Astrocyte of the cerebellum (primary cell): ENCODE measurements at regions not wholly inside any gene's neighbourhood (a gene's known extent, or its start where the extent isn't known, plus 50 kb on each side); places are given as distances from the start of the nearest gene placed in this dataset.

Experiments used
- DNase-seq: peaks from one replicate; pipeline ENCODE4 v3.0.0-alpha.2; 2011; ENCODE audit warnings: low read depth
- H3K4me3 ChIP-seq: 2 replicates; pipeline ENCODE4 v1.5.1; 2011; ENCODE audit warnings: mild to moderate bottlenecking, low read depth, low read length, moderate library complexity
- in situ Hi-C: cut with HindIII; loops from 2 replicates; pipeline ENCODE4 v1.10.0; 2017; ENCODE audit warnings: low sequenced_read_pairs
- TF ChIP-seq, protein P1 (sequence below): IDR thresholded peaks from 2 replicates; pipeline ENCODE4 v1.5.1; 2012; ENCODE audit warnings: low read length, low read depth, moderate library complexity, mild to moderate bottlenecking; ENCODE audit errors: missing control alignments

DNA sequence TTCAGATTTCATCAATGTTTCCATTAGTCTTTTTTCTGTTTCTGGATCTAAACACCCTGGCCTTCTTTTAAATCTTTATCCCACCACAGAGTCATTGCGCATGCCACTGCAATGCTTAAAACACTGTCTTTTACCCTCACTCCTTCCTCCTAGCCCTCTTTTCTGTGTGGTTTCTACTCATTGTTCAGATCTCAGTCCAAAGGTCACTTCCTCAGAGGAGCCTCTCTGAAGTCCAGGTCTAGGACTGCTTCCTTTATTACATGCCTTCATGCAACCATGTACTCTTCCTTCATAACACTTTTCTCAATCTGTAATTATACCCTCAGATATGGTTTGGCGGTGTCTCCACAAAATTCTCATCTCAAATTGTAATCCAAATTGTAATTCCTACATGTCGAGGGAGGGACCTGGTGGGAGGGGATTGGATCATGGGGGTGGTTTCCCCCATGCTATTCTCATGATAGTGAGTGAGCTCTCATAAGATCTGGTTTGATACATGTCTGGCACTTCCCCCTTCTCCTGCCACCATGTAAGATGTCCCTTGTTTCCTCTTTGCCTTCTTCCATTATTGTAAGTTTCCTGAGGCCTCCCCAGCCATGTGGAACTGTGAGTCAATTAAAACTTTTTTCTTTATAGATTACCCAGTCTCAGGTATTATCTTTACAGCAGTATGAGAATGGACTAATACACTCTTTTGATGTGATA is 808.9 kb downstream of the DIAPH3 start:
- H3K4me3 ChIP-seq = no peak overlapping the region
- in situ Hi-C loops = no loop called here
- TF ChIP-seq, protein P1, sequence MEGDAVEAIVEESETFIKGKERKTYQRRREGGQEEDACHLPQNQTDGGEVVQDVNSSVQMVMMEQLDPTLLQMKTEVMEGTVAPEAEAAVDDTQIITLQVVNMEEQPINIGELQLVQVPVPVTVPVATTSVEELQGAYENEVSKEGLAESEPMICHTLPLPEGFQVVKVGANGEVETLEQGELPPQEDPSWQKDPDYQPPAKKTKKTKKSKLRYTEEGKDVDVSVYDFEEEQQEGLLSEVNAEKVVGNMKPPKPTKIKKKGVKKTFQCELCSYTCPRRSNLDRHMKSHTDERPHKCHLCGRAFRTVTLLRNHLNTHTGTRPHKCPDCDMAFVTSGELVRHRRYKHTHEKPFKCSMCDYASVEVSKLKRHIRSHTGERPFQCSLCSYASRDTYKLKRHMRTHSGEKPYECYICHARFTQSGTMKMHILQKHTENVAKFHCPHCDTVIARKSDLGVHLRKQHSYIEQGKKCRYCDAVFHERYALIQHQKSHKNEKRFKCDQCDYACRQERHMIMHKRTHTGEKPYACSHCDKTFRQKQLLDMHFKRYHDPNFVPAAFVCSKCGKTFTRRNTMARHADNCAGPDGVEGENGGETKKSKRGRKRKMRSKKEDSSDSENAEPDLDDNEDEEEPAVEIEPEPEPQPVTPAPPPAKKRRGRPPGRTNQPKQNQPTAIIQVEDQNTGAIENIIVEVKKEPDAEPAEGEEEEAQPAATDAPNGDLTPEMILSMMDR = no peak
- DNase-seq = no peak

DNA sequence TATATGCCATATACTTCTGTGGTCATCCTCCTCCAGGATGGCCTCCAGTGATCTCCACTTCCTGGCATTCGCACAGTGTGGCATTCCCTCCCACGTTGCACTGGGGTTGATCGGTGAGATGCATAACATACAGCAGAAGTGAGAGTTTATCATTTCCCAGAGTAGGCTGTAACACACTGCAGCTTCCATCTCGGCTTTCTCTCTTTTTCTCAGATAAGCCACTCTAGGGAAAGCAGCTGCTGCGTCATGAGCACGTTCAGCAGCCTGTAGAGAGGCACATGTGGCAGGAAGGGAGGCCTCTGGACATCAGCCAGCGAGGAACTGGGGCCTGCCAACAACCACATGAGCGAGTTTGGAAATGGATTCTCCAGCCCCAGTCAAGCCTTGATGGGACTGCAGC is 807.1 kb downstream of the DIAPH3 start:
- peak; percentile 2 for DNase-seq
- in situ Hi-C loops = no loop called here
- TF ChIP-seq, protein P1 = no peak
- H3K4me3 ChIP-seq = no peak overlapping the region

DNA sequence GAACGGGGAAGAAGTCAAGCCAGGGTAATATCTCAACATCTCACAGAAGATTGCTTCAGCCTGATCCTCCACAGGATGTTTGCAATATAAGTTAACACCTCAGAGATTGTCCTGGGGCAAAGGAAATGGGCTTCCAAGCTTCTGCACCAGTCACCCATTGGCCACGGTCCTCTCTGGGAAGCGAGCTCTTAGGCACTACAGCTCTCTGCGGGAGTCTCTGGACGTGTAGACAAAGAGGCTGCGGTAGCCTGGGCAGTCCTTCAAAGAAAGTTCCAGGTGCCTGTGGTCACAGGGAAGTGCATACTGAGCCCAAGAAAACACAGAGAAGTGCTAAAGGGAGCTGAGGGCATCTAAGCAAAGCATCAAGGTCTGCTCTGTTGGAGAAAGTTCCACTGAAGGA is 805.7 kb downstream of the DIAPH3 start:
- in situ Hi-C loops = no loop called here
- TF ChIP-seq, protein P1 = no peak
- peak; percentile 53 for DNase-seq
- no peak overlapping the region for H3K4me3 ChIP-seq

DNA sequence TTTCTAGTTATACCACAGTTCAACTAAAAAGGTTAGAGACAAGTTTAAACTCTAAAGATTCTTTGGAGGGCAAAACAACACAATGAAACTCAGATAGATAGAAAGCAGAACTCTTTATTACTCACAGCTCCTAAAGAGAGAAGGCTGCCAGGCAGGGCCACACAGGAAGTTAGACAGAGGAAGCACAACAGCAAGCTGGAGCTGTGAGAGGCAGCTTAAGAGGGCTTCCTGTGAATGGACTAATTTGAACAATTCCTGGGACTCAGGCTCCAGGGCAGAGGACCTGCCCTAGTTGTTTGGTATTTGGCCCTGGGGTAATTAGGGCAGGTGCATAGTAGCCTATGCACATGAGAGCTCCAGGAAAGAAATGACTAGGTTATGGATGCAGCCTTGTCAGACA is 803.6 kb downstream of the DIAPH3 start:
- DNase-seq = no peak
- TF ChIP-seq, protein P1 = no peak
- in situ Hi-C loops = no loop called here
- no peak overlapping the region for H3K4me3 ChIP-seq

DNA sequence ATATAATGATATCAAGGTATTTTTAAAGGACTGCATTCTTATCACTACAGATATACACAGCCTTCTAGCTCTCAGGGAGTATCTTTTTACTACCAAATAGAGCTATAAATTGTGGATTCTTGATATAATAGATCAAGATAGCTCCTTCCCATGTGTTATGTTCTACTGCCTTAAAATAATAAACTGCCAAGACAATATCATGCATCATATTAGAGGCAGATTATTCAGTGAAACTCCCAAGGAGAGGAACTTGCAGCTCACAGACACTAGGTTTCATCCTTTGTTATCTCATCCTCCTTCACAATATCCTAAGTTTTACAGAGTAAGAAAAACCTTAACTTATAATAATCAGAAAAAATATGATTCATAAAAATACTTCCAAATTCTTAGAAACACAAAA is 802.8 kb downstream of the DIAPH3 start:
- no peak for DNase-seq
- no peak overlapping the region for H3K4me3 ChIP-seq
- TF ChIP-seq, protein P1 = no peak
- in situ Hi-C loops = no loop called here

DNA sequence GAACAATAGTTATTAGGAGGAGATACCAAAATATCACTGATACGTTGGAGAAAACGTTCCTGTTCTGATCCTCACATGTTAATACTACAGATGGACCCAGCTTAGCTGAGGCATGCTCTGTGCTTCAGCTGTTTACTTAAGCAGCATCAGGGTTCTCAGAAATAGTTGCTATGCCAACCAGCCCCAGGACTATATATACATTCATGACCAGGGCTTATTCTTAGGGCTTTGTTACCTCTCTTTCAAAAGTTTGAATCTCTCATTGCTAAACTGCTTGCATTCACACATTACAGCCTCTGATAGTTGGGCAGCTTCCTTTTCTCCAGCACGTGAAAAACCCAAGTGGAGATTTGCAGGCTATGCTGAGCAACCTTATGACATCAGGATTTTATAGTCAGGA is 800.4 kb downstream of the DIAPH3 start:
- DNase-seq = no peak
- TF ChIP-seq, protein P1 = no peak
- in situ Hi-C loops = no loop called here
- H3K4me3 ChIP-seq = no peak overlapping the region
